Spleen (tissue), 11 donors: ENCODE measurements at regions not wholly inside any gene's neighbourhood (a gene's known extent, or its start where the extent isn't known, plus 50 kb on each side); places are given as distances from the start of the nearest gene placed in this dataset.

ENCODE experiments used
- DNase-seq: peaks from one replicate; pipeline ENCODE4 v3.0.0-alpha.2; 2020
- H3K27ac ChIP-seq, 8 donors: fragments of 200-600 bp; sonication (generic) in 7 of 8; 1 replicate in 4 of 8; 2 replicates in 4 of 8; pipeline versions ENCODE4 v1.5.0 to v1.8.0; 2016 to 2021; ENCODE audit warnings: inconsistent platforms in 4 of 8, mild to moderate bottlenecking in 4 of 8, moderate library complexity in 1 of 8
- H3K27me3 ChIP-seq, 7 donors: fragments of 200-600 bp; sonication (generic) in 6 of 7; replicated peaks in 1 of 7; 1 replicate in 4 of 7; 2 replicates in 3 of 7; pipeline versions ENCODE4 v1.5.0 to v1.8.0; 2016 to 2021; ENCODE audit warnings: inconsistent platforms in 3 of 7, mild to moderate bottlenecking in 1 of 7
- H3K36me3 ChIP-seq, 6 donors: fragments of 200-600 bp; sonication (generic) in 5 of 6; 1 replicate in 4 of 6; 2 replicates in 2 of 6; pipeline versions ENCODE4 v1.5.0 to v1.8.0; 2016 to 2021; ENCODE audit warnings: inconsistent platforms in 2 of 6
- H3K4me1 ChIP-seq, 6 donors: fragments of 200-600 bp; sonication (generic) in 5 of 6; 1 replicate in 3 of 6; 2 replicates in 3 of 6; pipeline versions ENCODE4 v1.5.0 to v1.8.0; 2016 to 2021; ENCODE audit warnings: inconsistent platforms in 3 of 6
- H3K4me3 ChIP-seq, 8 donors: fragments of 200-600 bp; sonication (generic) in 7 of 8; 1 replicate in 4 of 8; 2 replicates in 4 of 8; pipeline versions ENCODE4 v1.5.0 to v1.8.0; 2016 to 2021; ENCODE audit warnings: inconsistent platforms in 4 of 8, mild to moderate bottlenecking in 4 of 8, moderate library complexity in 2 of 8
- H3K9me3 ChIP-seq, 8 donors: fragments of 200-600 bp; sonication (generic) in 7 of 8; 1 replicate in 4 of 8; 2 replicates in 4 of 8; pipeline versions ENCODE4 v1.5.0 to v1.8.0; 2016 to 2021; ENCODE audit warnings: inconsistent platforms in 4 of 8
- POLR2A ChIP-seq, 3 donors: fragments of 450-650 bp; IDR thresholded peaks; one replicate each; pipeline ENCODE4 v1.5.1; 2017; ENCODE audit warnings: antibody characterized with exemption in 3 of 3, mild to moderate bottlenecking in 1 of 3
- POLR2AphosphoS5 ChIP-seq, 3 donors: sonication (generic); formaldehyde crosslinking; IDR thresholded peaks; one replicate each; pipeline ENCODE4 v1.5.1; 2017; ENCODE audit warnings: antibody characterized with exemption in 3 of 3
- WGBS, 5 donors: extraction: QIAGEN DNeasy Blood & Tissue Kit in 3 of 5; methylation state at CpG; one replicate each; pipeline versions ENCODE4 v1.1.5 to v1.1.7; 2013 to 2018; 5-methylcytosine and 5-hydroxymethylcytosine counted together
- intact Hi-C: fragments of 100-400 bp; cut with DNase I; formaldehyde crosslinking; loops from one replicate; pipeline ENCODE4 v1.15.0; 2023; ENCODE audit warnings: low total_unique reads
- TF ChIP-seq, protein P1 (sequence below), 11 experiments: fragments of 200-600 bp in 7 of 11; fragments of 450-650 bp in 4 of 11; sonication (generic) in 4 of 11; IDR thresholded peaks in 8 of 11; conservative IDR thresholded peaks in 3 of 11; 1 replicate in 7 of 11; 2 replicates in 4 of 11; pipeline versions ENCODE4 v1.4.0 to v1.8.0; 2016 to 2021; ENCODE audit warnings: antibody characterized with exemption in 11 of 11, inconsistent platforms in 4 of 11, mild to moderate bottlenecking in 1 of 11
- donor health status: healthy with polysubstance abuse.
- donor health status: DM: no; HTN: no; CAD: no; lungs with moderate emphysema.
- donor health status: DM: no; HTN: no; CAD: no.
- donor health status: Bipolar disorder and iron deficiency.
- donor health status: healthy.
- donor health status: DM: no; HTN: no; CAD: no.
- donor health status: DM: yes; HTN: yes; CAD: no.

DNA sequence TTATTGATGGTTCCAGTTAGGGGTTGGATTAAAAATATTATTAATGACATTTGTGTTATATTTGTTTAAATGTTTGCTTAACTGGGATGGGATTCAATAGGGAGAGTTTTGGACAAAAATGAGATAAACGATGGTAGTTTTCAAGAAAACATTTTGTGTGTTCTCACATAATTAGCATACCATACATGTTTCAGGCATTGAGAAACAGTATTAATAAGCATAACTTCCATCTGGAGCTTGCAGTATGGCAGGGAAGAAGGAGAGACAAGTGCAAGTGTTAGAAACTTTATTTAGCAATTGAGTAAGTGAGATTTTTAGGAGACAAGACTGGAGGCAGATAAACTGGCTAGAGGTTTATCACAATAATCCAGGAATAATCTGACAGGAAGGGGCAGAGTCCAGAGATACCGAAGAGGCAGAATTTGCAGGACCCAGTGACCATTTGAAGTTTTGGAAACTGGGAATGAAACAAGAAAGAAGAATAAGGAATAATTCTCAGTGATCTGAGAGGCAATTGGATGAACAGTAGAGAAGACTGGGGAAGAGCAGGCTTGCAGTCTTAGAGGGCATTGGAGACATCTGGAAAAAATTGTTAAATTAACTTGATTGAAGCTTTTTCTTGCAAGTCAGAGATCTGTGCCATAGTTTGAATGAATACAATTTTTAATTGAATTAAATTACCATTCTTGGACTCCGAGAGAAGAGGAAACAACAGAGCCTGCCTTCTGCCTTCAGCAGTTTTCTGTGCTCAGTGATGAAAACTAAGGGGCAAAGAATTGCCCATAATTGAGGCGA lies 73.0 kb upstream of the PTCHD4 start:
- DNase-seq: no peak
- Histone ChIP-seq H3K4me1 (no peaks in the 10 kb centered on the region), H3K27me3 (no peaks in the 10 kb centered on the region), H3K9me3 (no peaks in the 10 kb centered on the region), H3K4me3 (no peak overlapping the region), H3K27ac (no peak overlapping the region), H3K36me3 (no peaks in the 10 kb centered on the region)
- WGBS, 5 donors: 64 to 75% (median 73%) methylated on average over 4 of the region's 4 CpGs
- no peak for TF ChIP-seq POLR2A (IDR thresholded peaks at IDR 0.05)
- no peak for TF ChIP-seq POLR2AphosphoS5 (IDR thresholded peaks at IDR 0.05)
- TF ChIP-seq, protein P1, sequence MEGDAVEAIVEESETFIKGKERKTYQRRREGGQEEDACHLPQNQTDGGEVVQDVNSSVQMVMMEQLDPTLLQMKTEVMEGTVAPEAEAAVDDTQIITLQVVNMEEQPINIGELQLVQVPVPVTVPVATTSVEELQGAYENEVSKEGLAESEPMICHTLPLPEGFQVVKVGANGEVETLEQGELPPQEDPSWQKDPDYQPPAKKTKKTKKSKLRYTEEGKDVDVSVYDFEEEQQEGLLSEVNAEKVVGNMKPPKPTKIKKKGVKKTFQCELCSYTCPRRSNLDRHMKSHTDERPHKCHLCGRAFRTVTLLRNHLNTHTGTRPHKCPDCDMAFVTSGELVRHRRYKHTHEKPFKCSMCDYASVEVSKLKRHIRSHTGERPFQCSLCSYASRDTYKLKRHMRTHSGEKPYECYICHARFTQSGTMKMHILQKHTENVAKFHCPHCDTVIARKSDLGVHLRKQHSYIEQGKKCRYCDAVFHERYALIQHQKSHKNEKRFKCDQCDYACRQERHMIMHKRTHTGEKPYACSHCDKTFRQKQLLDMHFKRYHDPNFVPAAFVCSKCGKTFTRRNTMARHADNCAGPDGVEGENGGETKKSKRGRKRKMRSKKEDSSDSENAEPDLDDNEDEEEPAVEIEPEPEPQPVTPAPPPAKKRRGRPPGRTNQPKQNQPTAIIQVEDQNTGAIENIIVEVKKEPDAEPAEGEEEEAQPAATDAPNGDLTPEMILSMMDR (IDR thresholded peaks at IDR 0.05 in 8 of 11, conservative IDR thresholded peaks at IDR 0.05 in 3 of 11): no peak
- intact Hi-C loops: no loop called here

DNA sequence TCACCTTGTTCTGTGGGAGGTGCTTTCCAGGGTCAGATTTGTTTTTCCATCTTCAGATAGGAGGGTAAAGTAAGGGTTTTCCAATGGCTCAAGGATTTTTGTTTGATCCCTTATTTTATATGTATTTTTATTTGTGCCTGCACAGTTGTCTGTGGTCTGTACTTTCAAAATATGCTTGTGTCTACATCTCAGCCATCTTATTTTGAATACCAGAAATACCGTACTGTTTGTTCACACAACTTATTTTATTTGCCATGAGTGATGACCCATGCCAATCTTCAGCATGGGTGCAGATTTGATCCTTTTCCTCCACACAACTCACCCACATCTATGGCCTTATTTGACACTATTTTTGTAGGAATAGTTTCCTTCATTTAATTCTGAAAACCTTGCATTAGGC lies 72.2 kb upstream of the PTCHD4 start:
- no peaks in the 10 kb centered on the region for H3K36me3 ChIP-seq
- WGBS, 5 donors: 48 to 92% (median 90%) methylated on average over 1 of the region's 1 CpG
- H3K4me3 ChIP-seq: no peak overlapping the region
- H3K27me3 ChIP-seq: no peaks in the 10 kb centered on the region
- DNase-seq: no peak
- H3K9me3 ChIP-seq: no peaks in the 10 kb centered on the region
- TF ChIP-seq POLR2AphosphoS5 (IDR thresholded peaks at IDR 0.05) (no peak), POLR2A (IDR thresholded peaks at IDR 0.05) (no peak)
- TF ChIP-seq, protein P1 (IDR thresholded peaks at IDR 0.05 in 8 of 11, conservative IDR thresholded peaks at IDR 0.05 in 3 of 11): no peak
- H3K4me1 ChIP-seq: no peaks in the 10 kb centered on the region
- H3K27ac ChIP-seq: no peak overlapping the region
- intact Hi-C loops: no loop called here

DNA sequence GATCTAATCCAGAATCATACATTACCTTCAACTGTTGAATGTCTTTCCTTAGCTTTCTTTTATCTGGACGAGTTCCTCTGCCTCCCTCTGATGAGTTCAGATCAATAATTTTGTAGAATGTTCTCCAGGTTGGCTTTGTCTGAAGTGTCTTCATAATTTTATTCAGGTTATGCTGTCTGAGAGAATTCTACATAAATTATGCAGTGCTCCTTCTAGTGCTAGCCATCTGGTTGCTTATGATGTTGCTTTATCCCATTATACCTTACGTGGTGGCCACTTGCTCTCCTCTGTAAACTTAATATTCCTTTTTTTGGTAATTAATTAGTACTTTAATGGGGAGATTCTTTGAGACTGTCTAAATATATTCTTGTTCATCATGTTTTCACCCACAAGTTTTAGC lies 67.7 kb upstream of the PTCHD4 start:
- DNase-seq: no peak
- intact Hi-C loops: no loop called here
- TF ChIP-seq, protein P1 (IDR thresholded peaks at IDR 0.05 in 8 of 11, conservative IDR thresholded peaks at IDR 0.05 in 3 of 11): no peak
- TF ChIP-seq POLR2AphosphoS5 (IDR thresholded peaks at IDR 0.05) (no peak), POLR2A (IDR thresholded peaks at IDR 0.05) (no peak)
- H3K4me1 ChIP-seq: no peaks in the 10 kb centered on the region
- no peak overlapping the region for H3K27ac ChIP-seq
- no peaks in the 10 kb centered on the region for H3K9me3 ChIP-seq
- no peaks in the 10 kb centered on the region for H3K36me3 ChIP-seq
- H3K4me3 ChIP-seq: no peak overlapping the region
- 70 to 93% (median 83%) methylated on average over 2 of the region's 2 CpGs for WGBS, 5 donors
- no peaks in the 10 kb centered on the region for H3K27me3 ChIP-seq

DNA sequence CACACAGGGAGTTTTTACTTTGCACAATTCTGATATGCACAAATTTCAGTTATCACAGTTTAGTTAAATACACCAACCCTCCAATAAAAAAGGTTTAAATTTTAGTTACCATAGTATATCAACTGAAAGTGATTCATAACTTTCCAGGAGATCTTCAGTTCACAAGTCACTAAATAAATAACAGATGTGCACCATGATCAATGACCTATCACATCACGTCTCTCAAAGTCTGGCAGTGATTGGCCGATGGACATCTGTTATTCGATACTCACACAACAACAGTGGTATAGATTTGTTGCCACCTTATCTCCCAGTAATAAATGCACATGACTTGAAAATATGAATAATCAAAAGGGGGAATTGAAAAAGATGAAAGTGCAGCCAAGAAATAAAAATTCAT lies 66.8 kb upstream of the PTCHD4 start:
- no peak for DNase-seq
- H3K4me3 ChIP-seq: no peak overlapping the region
- no peak overlapping the region for H3K27ac ChIP-seq
- WGBS, 5 donors: 93 to 97% (median 95%) methylated on average over 3 of the region's 3 CpGs
- H3K4me1 ChIP-seq: no peaks in the 10 kb centered on the region
- TF ChIP-seq, protein P1 (IDR thresholded peaks at IDR 0.05 in 8 of 11, conservative IDR thresholded peaks at IDR 0.05 in 3 of 11): no peak
- no peak for TF ChIP-seq POLR2A (IDR thresholded peaks at IDR 0.05)
- no peak for TF ChIP-seq POLR2AphosphoS5 (IDR thresholded peaks at IDR 0.05)
- intact Hi-C loops: no loop called here
- no peaks in the 10 kb centered on the region for H3K27me3 ChIP-seq
- no peaks in the 10 kb centered on the region for H3K36me3 ChIP-seq
- no peaks in the 10 kb centered on the region for H3K9me3 ChIP-seq
